PC-3 (cell line): ENCODE measurements at regions not wholly inside any gene's neighbourhood (a gene's known extent, or its start where the extent isn't known, plus 50 kb on each side); places are given as distances from the start of the nearest gene placed in this dataset.

Source experiments
- ATAC-seq: fragments of 200-7000 bp; cut with Tn5 transposase; 2 replicates; pipeline ENCODE4 v1.9.1; 2020; ENCODE audit warnings: mild to moderate bottlenecking, moderate library complexity
- BruUV-seq: library from RNA; stranded (reverse); fragments of 400-500 nt; replicated peaks from 2 replicates; lab custom pipeline; 2021; lab: Mats Ljungman, UMichigan
- CTCF ChIA-PET: fragments of 300-600 bp; sonication (Branson Sonifier 250); formaldehyde crosslinking; loops from one replicate; lab custom pipeline; 2022; ENCODE audit warnings: antibody characterized with exemption; lab: Charles Lee
- POLR2A ChIA-PET: fragments of 300-600 bp; sonication (Branson Sonifier 250); formaldehyde crosslinking; loops from one replicate; lab custom pipeline; 2022; ENCODE audit warnings: antibody characterized with exemption; ENCODE audit not compliant: unreplicated experiment; lab: Charles Lee
- DNase-seq: peaks from one replicate; pipeline ENCODE4 v3.0.0-alpha.2; 2015
- H2AFZ ChIP-seq: fragments of 300-600 bp; sonication (generic); 2 replicates; pipeline ENCODE4 v1.6.0; 2016; ENCODE audit warnings: antibody characterized with exemption, low read length
- H3F3A ChIP-seq: fragments of 300-600 bp; sonication (generic); one replicate; pipeline ENCODE4 v1.6.0; 2017; ENCODE audit warnings: antibody characterized with exemption, low read length, control low read depth, mild to moderate bottlenecking; ENCODE audit not compliant: unreplicated experiment
- H3K27ac ChIP-seq: fragments of 300-600 bp; sonication (generic); 2 replicates; pipeline ENCODE4 v1.5.1; 2016; ENCODE audit warnings: mild to moderate bottlenecking, low read length
- H3K27me3 ChIP-seq: fragments of 300-600 bp; sonication (generic); 2 replicates; pipeline ENCODE4 v1.6.1; 2016; ENCODE audit warnings: low read length, mixed read lengths
- H3K36me3 ChIP-seq: fragments of 300-600 bp; sonication (generic); 2 replicates; pipeline ENCODE4 v1.6.1; 2016; ENCODE audit warnings: low read depth, mixed run types, low read length, mixed read lengths
- H3K4me1 ChIP-seq: fragments of 300-600 bp; sonication (generic); 2 replicates; pipeline ENCODE4 v1.5.1; 2016; ENCODE audit warnings: low read length; ENCODE audit not compliant: insufficient read depth
- H3K4me2 ChIP-seq: fragments of 300-600 bp; sonication (generic); 2 replicates; pipeline ENCODE4 v1.6.0; 2016; ENCODE audit warnings: low read length
- H3K4me3 ChIP-seq: fragments of 300-600 bp; sonication (generic); 2 replicates; pipeline ENCODE4 v1.5.1; 2016; ENCODE audit warnings: mild to moderate bottlenecking, low read length, mixed read lengths
- H3K79me2 ChIP-seq: fragments of 300-600 bp; sonication (generic); 2 replicates; pipeline ENCODE4 v1.6.1; 2017; ENCODE audit warnings: low read length, mixed read lengths
- H3K9ac ChIP-seq: fragments of 300-600 bp; sonication (generic); 2 replicates; pipeline ENCODE4 v1.6.0; 2016; ENCODE audit warnings: mild to moderate bottlenecking, low read length
- H3K9me2 ChIP-seq: fragments of 300-600 bp; sonication (generic); replicated peaks from 2 replicates; pipeline ENCODE4 v1.6.1; 2016; ENCODE audit warnings: mixed run types, low read length, mixed read lengths
- H3K9me3 ChIP-seq: fragments of 300-600 bp; sonication (generic); 2 replicates; pipeline ENCODE4 v1.6.1; 2016; ENCODE audit warnings: low read length, mixed read lengths
- H4K20me1 ChIP-seq: fragments of 300-600 bp; sonication (generic); 2 replicates; pipeline ENCODE4 v1.6.1; 2016; ENCODE audit warnings: low read length, mixed read lengths
- EZH2 ChIP-seq: fragments of 300-600 bp; sonication (generic); IDR thresholded peaks from one replicate; pipeline ENCODE4 v1.6.1; 2017; ENCODE audit warnings: antibody characterized with exemption, mild to moderate bottlenecking, low read length; ENCODE audit not compliant: unreplicated experiment
- EZH2phosphoT487 ChIP-seq: fragments of 300-600 bp; sonication (generic); IDR thresholded peaks from 2 replicates; pipeline ENCODE4 v1.6.1; 2018; ENCODE audit warnings: mild to moderate bottlenecking, antibody characterized with exemption, low read length, borderline replicate concordance
- intact Hi-C: fragments of 100-400 bp; cut with micrococcal nuclease; formaldehyde crosslinking; loops from 2 replicates; pipeline ENCODE4 v1.9.0; 2023
- TF ChIP-seq, protein P1 (sequence below): fragments of 300-600 bp; sonication (generic); conservative IDR thresholded peaks from 2 replicates; pipeline ENCODE4 v1.5.1; 2017; ENCODE audit warnings: antibody characterized with exemption, low read depth, mild to moderate bottlenecking, low read length

DNA sequence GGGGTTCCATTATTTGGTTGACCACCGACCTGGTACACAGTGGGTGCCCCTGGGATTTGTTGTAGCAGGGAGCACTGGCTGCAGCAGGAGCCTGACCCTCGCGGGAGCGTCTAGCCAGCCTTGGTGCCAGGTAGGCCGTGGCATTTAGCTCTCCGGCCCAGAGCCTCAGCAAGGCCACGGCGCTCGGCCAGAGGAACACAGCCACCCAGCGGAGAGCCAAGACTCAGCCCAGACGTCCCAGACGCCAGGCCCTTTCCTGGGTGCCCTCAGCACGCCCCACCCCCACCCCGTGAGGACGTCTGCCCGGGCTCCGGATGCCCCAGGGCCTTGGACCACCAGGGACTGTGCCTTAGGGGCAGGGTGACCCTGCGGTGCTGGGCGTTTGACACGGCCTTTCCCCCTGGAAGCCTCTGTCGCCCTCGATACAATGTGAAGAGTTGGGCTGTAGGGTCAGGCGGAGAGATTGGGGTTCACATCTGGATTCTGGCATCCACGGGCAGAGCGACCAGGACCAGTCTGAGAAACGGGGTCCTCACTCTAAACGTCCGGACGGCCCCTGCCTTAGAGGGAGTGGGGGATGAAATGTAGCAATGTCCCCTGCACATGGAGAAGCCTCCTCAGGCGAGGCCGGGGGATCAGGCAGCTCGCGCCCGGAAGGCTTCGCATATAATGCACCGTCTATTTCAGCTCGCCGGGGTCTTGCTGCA, 99.2 kb upstream of the FGF3 start:
- peaks cover 42% of the 10 kb centered on the region for H3K4me1 ChIP-seq
- no peaks in the 10 kb centered on the region for H3K9me2 ChIP-seq
- TF ChIP-seq, protein P1, sequence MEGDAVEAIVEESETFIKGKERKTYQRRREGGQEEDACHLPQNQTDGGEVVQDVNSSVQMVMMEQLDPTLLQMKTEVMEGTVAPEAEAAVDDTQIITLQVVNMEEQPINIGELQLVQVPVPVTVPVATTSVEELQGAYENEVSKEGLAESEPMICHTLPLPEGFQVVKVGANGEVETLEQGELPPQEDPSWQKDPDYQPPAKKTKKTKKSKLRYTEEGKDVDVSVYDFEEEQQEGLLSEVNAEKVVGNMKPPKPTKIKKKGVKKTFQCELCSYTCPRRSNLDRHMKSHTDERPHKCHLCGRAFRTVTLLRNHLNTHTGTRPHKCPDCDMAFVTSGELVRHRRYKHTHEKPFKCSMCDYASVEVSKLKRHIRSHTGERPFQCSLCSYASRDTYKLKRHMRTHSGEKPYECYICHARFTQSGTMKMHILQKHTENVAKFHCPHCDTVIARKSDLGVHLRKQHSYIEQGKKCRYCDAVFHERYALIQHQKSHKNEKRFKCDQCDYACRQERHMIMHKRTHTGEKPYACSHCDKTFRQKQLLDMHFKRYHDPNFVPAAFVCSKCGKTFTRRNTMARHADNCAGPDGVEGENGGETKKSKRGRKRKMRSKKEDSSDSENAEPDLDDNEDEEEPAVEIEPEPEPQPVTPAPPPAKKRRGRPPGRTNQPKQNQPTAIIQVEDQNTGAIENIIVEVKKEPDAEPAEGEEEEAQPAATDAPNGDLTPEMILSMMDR: no peak
- no peak for TF ChIP-seq EZH2phosphoT487
- no peak for TF ChIP-seq EZH2
- H3K27me3 ChIP-seq: no peaks in the 10 kb centered on the region
- H2AFZ ChIP-seq: no peak overlapping the region
- no peak overlapping the region for H3K9ac ChIP-seq
- H3K27ac ChIP-seq: no peak overlapping the region
- no peaks in the 10 kb centered on the region for H3K36me3 ChIP-seq
- H3K9me3 ChIP-seq: no peaks in the 10 kb centered on the region
- H3F3A ChIP-seq: peaks cover 3% of the 10 kb centered on the region
- peak overlapping the region; percentile 58 for H3K4me2 ChIP-seq
- intact Hi-C loops: loop anchor here (5.0 to 10.0 kb wide), 3 partner anchors 96 to 224 kb away; no protein-coding TSS in a partner anchor
- POLR2A ChIA-PET: no interaction called here
- CTCF ChIA-PET: interaction anchor here (1.1 kb wide), 1 partner anchor 31 kb away, joined by 4 read pairs; no protein-coding TSS in a partner anchor
- DNase-seq (no peak), ATAC-seq (no peak)
- H3K79me2 ChIP-seq: no peaks in the 10 kb centered on the region
- H4K20me1 ChIP-seq: no peaks in the 10 kb centered on the region
- BruUV-seq: no TSS peak
- H3K4me3 ChIP-seq: no peak overlapping the region

- Histone ChIP-seq H3K9ac (no peak overlapping the region), H3F3A (peaks cover 3% of the 10 kb centered on the region), H3K4me1 (peaks cover 35% of the 10 kb centered on the region), H3K79me2 (no peaks in the 10 kb centered on the region), H3K9me3 (no peaks in the 10 kb centered on the region), H4K20me1 (no peaks in the 10 kb centered on the region), H2AFZ (0 out of 2 replicates have a peak overlapping the region, but pooled peaks have one; percentile 33), H3K4me2 (peak overlapping the region; percentile 58), H3K27ac (no peak overlapping the region), H3K4me3 (no peak overlapping the region), H3K9me2 (no peaks in the 10 kb centered on the region), H3K36me3 (no peaks in the 10 kb centered on the region), H3K27me3 (no peaks in the 10 kb centered on the region)
- peak; percentile 82 for DNase-seq
- POLR2A ChIA-PET: interaction anchor here (0.6 kb wide), 1 partner anchor 244 kb away, joined by 3 read pairs; no protein-coding TSS in a partner anchor
- intact Hi-C loops: loop anchor here (5.0 to 10.0 kb wide), 3 partner anchors 96 to 223 kb away; no protein-coding TSS in a partner anchor
- CTCF ChIA-PET: interaction anchor here (1.1 kb wide), 1 partner anchor 30 kb away, joined by 4 read pairs; no protein-coding TSS in a partner anchor
- no TSS peak for BruUV-seq
- peak; percentile 35 for ATAC-seq
- TF ChIP-seq, protein P1: peak; percentile 99
- no peak for TF ChIP-seq EZH2
Measured at GRCh38 chr11:69918938-69919650, 99.9 kb upstream of the FGF3 start.
